HG02981 (cell line): ENCODE measurements at regions not wholly inside any gene's neighbourhood (a gene's known extent, or its start where the extent isn't known, plus 50 kb on each side); places are given as distances from the start of the nearest gene placed in this dataset.

ENCODE experiments used
- ATAC-seq: cut with Tn5 transposase; IDR thresholded peaks from one replicate; pipeline ENCODE4 v1.9.1; 2021; ENCODE audit warnings: mild to moderate bottlenecking, moderate library complexity; ENCODE audit not compliant: unreplicated experiment

- ATAC-seq: no peak
These were observed 103.7 kb downstream of the LINC00237 start for GRCh38 chr20:21002486-21002885.

- no peak for ATAC-seq
These were observed 112.8 kb downstream of the LINC00237 start for GRCh38 chr20:20993372-20993771.

- ATAC-seq: no peak
These were observed 113.3 kb downstream of the LINC00237 start for GRCh38 chr20:20992686-20993360.

GRCh38 chr20:20992277-20992676 lies 113.9 kb downstream of the LINC00237 start:
- no peak for ATAC-seq

- no peak for ATAC-seq
These were observed 117.1 kb downstream of the LINC00237 start for GRCh38 chr20:20989081-20989480.

GRCh38 chr20:20979934-20980333 lies 126.2 kb downstream of the LINC00237 start:
- ATAC-seq: no peak

GRCh38 chr20:20977786-20978185 lies 128.4 kb downstream of the LINC00237 start:
- ATAC-seq: no peak

- no peak for ATAC-seq
These were observed 133.7 kb downstream of the LINC00237 start for GRCh38 chr20:20972490-20972889.

- no peak for ATAC-seq
These were observed 134.3 kb downstream of the LINC00237 start for GRCh38 chr20:20971810-20972209.

GRCh38 chr20:20970841-20971240 lies 135.3 kb downstream of the LINC00237 start:
- no peak for ATAC-seq

- no peak for ATAC-seq
These were observed 136.4 kb downstream of the LINC00237 start for GRCh38 chr20:20969701-20970280.

GRCh38 chr20:20967564-20968184 lies 138.5 kb downstream of the LINC00237 start:
- ATAC-seq: no peak

GRCh38 chr20:20966171-20966570 lies 140.0 kb downstream of the LINC00237 start:
- ATAC-seq: no peak

- no peak for ATAC-seq
These were observed 147.0 kb downstream of the LINC00237 start for GRCh38 chr20:20959031-20959755.

- no peak for ATAC-seq
These were observed 149.6 kb downstream of the LINC00237 start for GRCh38 chr20:20956513-20956931.

- ATAC-seq: no peak
These were observed 150.3 kb downstream of the LINC00237 start for GRCh38 chr20:20955892-20956291.

GRCh38 chr20:20953738-20954618 lies 152.2 kb downstream of the LINC00237 start:
- ATAC-seq: no peak

- ATAC-seq: no peak
These were observed 155.5 kb downstream of the LINC00237 start for GRCh38 chr20:20950620-20951019.

- no peak for ATAC-seq
These were observed 159.9 kb downstream of the LINC00237 start for GRCh38 chr20:20946122-20946759.

- no peak for ATAC-seq
These were observed 164.7 kb downstream of the LINC00237 start for GRCh38 chr20:20941468-20941889.
